Hypothalamus (tissue), 51 donors: ENCODE measurements at regions not wholly inside any gene's neighbourhood (a gene's known extent, or its start where the extent isn't known, plus 50 kb on each side); places are given as distances from the start of the nearest gene placed in this dataset.
A peak's percentile ranks its signal among the peaks of the same experiment; 100 is the strongest.
"Not testable (repeated sequence)": the region's sequence is repeated elsewhere in the genome, so short reads cannot be mapped to it uniquely, and the experiment has no call there.

ENCODE experiments used
- DNase-seq, 51 donors: peaks; one replicate each; lab custom pipeline; 2025; lab: John Stamatoyannopoulos, UW

DNA sequence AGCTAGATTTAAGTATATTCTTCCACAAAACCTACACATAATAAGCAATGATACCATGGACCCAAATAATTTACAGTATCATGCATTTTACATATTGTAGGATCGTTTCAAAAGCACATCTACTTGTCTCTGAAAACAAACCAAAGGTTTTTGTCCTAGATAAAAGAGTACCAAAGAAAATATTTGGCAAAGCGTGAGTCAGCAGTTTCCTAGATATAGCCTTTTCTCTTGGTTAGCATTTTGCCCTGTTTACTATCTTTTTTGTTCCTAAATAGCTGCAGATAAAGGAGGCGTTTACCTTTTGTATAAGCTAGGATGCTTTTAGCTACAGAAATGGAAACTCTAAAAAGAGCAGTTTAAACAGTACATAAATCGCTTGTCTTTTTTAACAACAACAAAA lies 305.8 kb upstream of the GULP1 start:
- DNase-seq, result no peak

DNA sequence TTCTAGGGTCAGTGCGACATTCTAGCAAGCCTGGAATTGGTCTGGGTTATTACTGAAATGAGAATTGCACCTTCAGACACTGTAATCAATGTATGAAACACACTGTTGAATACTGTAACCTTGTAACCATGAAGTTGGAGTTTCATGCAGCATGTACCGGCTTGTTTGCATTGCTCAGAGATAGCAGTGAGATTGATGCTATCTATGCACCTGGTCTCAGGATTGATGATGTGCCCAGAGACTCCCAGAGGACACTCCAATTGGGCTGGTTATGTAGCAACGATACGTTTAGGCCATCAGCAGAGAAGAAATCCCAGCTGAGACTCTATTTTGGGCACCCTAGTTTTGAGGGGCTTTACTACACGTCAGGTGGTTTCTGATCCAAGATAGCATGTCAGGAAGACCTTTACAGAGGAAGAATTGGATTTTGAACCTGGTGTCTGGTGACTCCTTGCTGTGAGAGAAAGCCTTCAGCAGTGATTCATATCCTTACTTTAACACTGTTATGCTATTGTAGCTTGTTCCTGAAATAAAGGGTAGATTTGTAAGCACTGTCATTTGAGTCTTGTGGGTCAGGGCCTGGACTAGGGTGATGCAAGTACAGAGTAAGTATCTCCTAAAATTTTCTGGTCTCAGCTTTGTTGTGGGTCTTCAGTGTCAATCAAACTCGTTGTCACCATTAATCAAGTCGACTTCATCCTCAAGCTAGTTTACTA lies 305.1 kb upstream of the GULP1 start:
- DNase-seq, result no peak

DNA sequence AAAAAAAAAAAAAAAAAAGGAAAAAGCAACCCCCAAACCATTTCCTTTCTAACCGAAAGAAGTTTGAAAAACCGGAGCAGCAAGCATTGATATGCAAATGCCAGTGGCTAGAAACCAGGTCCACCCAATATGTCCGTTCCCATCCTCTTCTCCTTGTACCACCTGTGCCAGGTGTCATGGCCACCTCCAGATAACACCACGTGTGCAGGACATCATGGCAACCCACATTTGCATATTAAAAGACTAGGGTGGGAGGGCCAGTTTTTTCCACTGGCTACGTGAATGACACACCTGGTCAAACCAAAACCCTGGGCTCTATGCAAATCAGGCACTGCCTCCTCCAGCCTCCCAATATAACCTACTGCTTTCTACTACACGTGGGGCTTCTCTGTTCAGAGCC lies 303.3 kb upstream of the GULP1 start:
- DNase-seq, result no peak

DNA sequence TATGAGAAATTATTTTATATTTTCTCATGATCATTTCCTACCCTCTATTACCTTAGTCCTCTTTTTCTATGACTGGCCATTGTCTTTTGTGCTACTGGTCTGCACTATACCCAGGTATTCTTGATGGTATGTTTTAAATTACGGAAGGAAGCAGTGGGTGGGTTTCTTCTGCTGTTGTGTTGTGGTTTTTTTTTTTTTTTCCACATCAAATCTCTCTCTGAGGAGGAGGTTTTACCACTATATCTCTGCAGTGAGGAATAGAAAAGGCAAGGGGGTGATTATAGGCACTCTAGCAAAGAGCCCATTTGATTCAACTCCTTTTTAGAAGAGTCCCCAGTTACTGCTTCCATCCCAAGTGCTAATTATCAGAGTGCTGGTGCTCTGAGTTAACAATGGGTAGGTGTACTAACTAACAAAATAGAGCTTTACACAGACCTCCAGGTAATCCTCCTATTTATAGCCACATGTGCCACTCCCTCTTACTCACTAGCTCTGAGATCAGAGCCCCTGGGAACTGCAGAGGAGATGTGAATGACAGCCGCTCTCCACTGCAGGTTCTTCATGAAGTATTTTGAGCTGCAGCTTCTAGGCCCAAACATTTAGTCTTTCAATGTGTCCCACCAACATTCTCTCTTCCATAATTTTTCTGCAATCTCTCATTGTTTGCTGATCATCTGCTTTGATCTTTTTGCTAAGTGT lies 301.6 kb upstream of the GULP1 start:
- DNase-seq, result no peak

DNA sequence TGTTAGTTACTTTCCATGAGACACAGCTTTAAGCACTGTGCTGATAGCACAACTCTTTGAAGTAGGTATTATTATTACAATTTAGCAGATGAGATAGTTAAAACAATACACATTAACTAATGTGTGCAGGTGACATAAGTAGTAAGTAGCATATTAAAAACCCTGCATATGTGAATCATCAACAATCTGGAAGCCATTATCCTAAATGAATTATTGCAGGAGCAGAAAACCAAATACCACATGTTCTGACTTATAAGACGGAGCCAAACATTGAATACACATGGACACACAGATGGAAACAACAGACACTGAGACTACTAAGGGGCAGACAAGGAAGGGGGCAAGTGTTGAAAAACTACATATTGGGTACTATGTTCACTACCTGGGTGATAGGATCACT lies 300.3 kb upstream of the GULP1 start:
- DNase-seq, result no peak

DNA sequence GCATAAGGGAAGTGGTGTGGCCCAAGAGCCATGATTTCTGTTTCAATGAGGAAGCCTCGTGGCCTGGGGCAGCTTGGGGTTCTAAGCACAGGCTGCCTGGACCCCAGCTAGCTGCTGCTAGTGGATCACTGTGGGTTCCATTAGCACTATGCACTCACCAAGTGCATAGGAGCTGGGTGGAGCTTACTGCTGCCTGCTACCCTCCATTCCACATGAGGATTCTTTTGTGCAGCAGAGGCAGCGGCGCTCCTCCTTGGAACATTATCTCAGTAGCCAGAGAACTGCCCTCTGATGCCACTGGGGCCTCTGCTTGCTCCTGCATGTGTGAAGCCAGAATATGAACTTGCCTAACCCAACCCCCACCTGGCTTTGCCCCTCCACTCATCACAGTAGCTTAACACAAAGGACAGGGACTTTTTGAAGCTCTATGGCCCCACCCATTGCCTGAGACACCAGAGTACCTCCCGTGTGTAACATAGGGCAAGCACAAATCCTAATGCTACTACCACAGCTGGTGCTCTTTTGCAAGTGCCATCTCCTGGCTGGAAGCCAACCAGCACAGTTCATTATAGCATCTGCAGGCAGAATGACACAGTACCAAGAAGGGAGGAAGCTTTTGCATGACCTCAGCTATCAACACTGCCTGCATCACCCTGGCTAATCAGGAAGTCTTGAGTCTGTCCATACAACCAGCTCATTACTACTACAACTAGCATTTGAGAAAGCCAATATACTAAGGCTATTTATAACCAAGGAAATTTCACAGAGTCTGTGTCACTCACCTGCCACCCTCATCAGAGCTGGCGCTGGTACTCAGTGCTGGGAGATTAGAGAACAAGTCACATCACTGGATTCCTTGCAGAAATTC lies 297.0 kb upstream of the GULP1 start:
- peak in 14 of 51 donors; percentile 2 to 38 (median 10) for DNase-seq

DNA sequence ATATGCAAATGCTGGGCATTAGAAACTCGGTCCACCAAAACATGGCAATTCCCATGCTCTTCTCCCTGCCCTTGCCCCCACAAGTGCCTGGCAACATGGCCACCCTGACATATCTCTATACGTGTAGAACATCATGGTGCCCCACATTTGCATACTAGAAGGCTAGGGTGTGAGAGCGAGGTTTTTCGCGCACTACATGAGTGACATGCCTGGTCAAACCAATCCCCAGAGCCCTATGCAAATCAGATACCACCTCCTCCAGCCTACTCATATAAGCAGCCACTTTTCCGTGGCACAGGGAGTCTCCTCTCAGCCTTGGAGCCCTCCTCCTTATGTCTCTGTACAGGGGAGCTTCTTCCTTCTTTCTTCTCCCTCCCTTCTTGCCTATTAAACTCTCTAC lies 296.1 kb upstream of the GULP1 start:
- no peak for DNase-seq

DNA sequence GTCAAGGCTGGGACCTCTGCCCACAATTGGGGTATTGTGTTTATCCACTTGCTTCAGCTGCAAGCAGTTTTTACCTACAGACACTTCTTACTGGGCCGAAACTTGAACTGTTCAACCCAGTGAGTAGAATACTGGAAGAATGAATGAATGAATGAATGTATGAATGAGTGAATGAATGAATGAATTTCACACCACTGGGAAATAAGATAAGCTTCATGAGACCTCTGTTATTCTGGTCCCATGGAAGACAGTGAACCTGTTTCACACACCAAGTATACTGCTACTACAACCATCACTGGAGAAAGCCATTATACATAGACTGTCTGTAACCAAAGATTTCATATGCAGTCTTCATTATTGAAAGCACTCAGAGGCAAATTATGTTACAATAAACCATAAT lies 295.0 kb upstream of the GULP1 start:
- DNase-seq, result no peak

DNA sequence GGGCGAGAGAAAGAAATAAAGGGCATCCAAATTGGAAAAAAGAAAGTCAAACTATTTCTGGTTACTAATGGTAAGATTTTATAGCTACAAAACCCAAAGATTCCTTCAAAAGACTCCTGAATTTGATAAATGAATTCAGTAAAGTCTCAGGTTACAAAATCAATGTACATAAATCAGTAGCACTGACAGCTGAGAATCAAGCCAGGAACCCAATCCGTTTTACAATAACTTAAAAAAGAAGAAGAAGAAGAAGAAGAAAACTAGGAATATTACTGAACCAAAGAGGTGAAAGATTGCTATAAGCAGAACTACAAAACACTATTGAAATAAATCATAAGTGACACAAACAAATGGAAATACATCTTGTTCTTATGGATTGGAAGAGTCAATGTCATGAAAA lies 291.5 kb upstream of the GULP1 start:
- DNase-seq, result no peak

DNA sequence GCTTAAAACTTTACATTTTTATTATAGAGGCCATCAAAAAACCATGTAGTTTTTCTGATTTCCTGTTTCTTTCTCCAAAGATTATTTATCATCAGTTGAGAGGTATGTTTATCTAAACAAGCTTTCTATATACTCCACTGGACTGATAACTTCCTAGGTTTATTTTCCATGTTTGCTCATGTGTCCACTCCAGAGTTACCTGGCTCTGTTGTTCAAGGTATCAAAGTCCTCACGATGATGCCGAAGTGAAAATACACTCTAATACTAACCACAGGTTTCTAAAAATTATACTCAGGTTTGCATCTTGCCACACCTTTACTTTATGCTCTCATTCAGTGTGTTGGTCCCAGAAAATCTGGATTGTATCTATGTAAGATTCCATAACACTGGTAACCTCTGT lies 287.9 kb upstream of the GULP1 start:
- DNase-seq, result no peak

DNA sequence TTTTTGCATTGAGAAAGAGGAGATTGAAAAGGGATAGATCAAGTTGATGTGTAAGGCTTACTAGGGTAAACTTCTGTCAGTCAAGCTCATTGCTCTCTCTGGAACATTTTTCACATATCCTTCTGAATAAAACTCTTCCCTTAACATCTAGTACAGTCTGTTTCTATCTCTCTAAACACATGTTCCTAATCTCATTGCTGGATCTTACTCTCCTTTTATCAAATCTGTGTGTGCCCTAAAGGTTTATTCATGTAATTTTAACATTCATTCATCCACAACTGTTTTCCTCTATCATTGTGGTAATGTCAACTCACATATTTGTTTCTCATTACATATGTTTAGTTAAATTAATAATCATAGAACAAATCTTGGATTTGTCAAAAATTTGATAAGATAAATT lies 277.9 kb upstream of the GULP1 start:
- no peak for DNase-seq

DNA sequence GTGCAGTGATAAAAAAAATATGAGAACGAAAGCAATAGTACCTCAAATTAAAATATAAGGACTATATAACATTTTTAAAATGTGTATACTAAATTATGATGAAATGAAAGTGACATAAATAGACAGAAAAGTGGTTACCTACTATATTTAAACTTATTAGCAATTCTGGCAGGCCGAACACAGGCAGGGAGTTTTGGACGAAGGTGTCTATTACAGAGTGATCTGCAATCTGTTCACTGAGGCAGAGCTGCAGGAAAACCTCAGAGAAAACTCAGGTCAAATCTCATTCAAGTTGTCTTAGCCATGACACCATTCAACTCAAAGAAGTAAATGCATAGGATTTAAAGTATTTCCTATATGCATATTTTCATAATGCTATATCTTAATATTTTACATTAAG lies 274.8 kb upstream of the GULP1 start:
- no peak for DNase-seq

DNA sequence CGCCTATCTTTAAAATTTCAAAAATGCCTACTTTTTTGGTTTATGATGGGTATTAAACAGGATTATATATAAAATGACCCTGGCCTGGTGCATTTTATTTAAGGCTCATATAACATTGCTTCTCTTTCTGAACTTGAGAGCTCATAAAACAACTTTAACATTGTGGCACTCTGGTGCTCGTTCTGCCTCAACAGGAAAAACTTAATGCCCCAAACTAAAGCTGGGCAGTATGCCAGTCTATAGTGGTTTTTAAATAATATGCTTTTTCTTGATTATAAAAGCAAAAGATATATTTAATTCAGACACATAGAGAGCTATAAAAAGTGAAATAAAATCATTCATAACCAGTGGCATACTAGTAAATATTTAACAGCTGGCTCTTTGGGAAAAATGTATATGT lies 269.3 kb upstream of the GULP1 start:
- no peak for DNase-seq

DNA sequence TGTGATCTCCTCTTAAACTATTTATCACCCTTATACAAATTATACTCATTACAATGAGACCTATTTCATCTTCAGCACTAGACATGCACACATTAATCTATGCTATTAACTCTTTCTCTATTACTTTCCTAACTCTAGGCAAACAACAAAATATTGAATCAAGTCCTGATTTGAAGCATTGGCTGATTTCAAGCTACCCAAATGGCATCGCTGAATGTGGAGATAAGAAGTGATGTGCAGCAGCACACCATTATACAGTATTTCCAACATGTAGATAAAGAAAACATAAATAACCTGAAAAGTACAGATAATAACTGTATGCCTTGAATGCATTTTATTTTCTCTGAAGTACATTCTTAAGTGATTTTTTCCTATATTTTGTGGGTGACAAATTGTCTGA lies 268.6 kb upstream of the GULP1 start:
- no peak for DNase-seq

DNA sequence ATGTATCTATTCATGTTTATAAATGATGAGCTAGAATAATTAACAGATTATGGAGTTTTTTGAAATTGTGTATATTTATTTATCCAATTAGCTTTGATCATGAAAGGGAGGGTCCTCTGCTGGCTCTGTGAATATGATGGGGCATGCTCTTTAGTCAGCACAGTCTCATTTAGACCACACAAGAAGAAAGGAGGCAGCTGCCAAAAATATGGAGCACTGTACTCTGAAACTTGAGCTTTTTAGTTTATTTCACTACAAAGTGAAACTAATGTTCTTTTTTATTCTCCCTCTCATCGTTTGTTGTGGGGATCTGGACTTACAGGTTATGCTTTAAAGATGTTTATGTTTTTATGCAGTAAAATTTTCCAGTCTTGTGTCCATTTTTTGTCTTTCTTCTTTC lies 266.9 kb upstream of the GULP1 start:
- no peak for DNase-seq

DNA sequence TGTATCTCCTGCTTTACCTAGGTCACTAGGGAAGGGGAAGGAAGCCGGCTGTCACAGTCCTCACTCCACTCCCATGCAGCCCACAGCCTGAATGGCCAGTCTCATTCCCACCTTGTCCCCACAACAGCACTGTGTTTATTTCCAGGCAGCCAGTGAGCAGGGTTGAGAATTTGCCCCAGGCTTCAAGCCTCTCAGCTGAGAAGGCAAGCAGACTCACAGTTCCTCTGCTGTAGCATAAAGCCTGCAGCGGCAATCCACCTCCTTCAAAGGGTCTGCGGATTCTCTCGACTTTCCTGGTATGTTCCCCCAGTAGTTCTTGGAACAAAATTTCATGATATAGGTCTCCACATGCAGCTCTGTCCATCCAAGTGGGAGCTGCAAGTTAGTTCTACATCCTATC lies 262.9 kb upstream of the GULP1 start:
- DNase-seq, result no peak

DNA sequence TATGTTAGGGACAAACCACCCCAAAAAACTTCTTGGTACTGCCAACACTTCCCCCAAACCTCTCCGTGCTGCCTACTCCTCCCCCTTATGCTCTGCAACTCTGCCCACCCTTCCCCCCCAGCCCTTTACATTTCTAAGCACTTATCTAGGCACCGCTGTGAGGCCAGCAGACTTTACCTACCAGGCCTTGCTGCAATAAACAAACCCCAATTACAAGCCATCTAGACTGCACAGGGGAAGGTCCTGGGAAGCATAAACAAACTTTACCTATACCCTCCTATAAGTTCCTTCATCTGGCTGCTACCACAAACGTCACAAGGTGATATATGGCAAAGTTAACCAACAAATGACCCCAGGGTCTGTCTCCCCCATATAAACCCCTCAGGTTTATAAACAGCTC lies 259.4 kb upstream of the GULP1 start:
- DNase-seq, result no peak

DNA sequence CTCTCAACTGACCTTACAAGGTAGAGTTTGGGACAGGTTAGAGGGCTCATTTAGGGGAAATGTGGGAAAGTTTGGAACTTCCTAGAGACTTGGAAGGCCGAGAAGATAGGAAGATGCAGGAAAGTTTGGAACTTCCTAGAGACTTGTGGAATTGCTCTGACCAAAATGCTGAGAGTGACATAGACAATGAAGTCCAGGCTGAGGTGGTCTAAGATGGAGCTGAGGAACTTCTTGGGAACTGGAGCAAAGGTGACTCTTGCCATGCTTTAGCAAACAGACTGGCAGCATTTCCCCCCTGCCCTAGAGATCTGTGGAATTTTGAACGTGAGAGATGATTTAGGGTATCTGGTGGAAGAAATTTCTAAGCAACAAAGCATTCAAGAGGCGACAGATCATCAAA lies 258.9 kb upstream of the GULP1 start:
- DNase-seq, result no peak

DNA sequence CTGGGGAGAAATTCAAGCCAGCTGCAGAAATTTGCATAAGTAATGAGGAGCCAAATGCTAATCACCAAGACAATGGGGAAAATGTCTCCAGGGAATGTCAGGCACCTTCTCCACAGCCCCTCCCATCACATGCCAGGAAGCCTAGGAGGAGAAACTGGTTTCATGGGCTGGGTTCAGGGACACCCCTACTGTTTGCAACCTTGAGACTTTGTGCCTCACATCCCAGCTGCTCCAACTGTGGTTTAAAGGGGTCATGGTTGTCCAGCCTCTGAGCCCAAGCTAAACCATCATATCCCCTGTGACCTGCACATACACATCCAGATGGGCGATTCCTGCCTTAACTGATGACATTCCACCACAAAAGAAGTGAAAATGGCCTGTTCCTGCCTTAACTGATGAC lies 258.4 kb upstream of the GULP1 start:
- DNase-seq, result not testable (repeated sequence)

DNA sequence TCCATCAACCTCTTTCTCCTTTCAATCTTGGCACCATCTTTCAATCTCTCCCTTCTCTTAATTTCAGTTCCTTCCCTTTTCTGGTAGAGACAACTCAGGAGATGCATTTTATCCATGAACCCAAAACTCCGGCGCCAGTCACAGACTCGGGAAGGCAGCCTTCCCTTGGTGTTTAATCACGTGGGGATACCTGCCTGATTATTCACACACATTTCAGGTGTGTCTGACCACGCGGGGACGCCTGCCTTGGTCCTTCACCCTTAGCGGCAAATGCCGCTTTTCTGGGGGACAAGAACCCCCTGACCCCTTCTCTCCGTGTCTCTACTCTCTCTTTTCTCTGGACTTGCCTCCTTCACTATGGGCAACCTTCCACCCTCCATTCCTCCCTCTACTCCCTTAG lies 257.6 kb upstream of the GULP1 start:
- not testable (repeated sequence) for DNase-seq

DNA sequence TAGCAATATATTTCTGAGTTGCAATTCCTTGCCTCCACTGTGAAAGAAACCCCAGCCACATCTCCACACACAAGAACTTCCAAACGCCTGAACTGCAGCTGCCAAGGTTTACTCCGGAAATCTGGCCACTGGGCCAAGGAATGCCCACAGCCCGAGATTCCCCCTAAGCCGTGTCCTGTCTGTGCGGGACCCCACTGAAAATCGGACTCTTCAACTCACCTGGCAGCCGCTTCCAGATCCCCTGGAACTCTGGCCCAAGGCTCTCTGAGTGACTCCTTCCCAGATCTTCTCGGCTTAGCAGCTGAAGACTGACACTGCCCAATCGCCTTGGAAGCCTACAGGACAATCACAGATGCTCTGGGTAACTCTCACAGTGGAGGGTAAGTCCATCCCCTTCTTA lies 256.3 kb upstream of the GULP1 start:
- DNase-seq, result not testable (repeated sequence)

DNA sequence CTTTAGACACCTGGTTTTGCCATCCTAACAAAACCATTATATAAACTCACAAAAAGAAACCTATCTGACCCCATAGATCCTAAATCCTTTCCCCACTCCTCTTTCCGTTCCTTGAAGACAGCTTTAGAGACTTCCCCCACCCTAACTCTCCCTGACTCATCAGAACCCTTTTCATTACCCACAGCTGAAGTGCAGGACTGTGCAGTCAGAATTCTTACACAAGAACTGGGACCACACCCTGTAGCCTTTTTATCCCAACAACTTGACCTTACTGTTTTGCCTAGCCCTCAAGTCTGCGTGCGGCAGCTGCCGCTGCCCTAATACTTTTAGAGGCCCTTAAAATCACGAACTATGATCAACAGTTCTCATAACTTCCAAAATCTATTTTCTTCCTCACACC lies 254.9 kb upstream of the GULP1 start:
- not testable (repeated sequence) for DNase-seq
